Endothelial cell of umbilical vein (primary cell): ENCODE measurements at regions not wholly inside any gene's neighbourhood (a gene's known extent, or its start where the extent isn't known, plus 50 kb on each side); places are given as distances from the start of the nearest gene placed in this dataset.

ENCODE experiments used
- BruUV-seq: library from RNA; stranded (reverse); fragments of 400-500 nt; replicated peaks from 2 replicates; lab custom pipeline; 2021; lab: Mats Ljungman, UMichigan
- CTCF ChIA-PET: fragments of 300-600, 350-600 bp; sonication (Branson Sonifier 250); formaldehyde crosslinking; loops from one replicate; lab custom pipeline; 2021; ENCODE audit warnings: antibody characterized with exemption, inconsistent platforms; lab: Charles Lee
- POLR2A ChIA-PET: fragments of 300-600, 350-600 bp; sonication (Branson Sonifier 250); formaldehyde crosslinking; loops from one replicate; lab custom pipeline; 2021; ENCODE audit warnings: antibody characterized with exemption, inconsistent platforms; lab: Charles Lee
- DNase-seq: peaks from one replicate; pipeline ENCODE4 v3.0.0-alpha.2; 2011; ENCODE audit warnings: low read depth, low spot score
- FAIRE-seq: peaks from 2 replicates; lab custom pipeline; 2011; peaks lifted over from hg19 to GRCh38; lab: Jason Lieb, UNC
- H2AFZ ChIP-seq: 2 replicates; pipeline ENCODE4 v1.6.0; 2012; ENCODE audit warnings: low read depth, low read length, control low read depth, inconsistent platforms
- H3K27ac ChIP-seq: 2 replicates; pipeline ENCODE4 v1.5.1; 2011; ENCODE audit warnings: low read depth, mild to moderate bottlenecking, control low read depth, low read length, moderate library complexity; ENCODE audit not compliant: insufficient read depth
- H3K27me3 ChIP-seq, 2 experiments: 2 replicates each; pipeline versions ENCODE4 v1.6.0 to v1.6.1; 2011; ENCODE audit warnings: low read length in 2 of 2, mixed read lengths in 1 of 2; ENCODE audit not compliant: control insufficient read depth in 2 of 2, insufficient read depth in 2 of 2
- H3K36me3 ChIP-seq, 2 experiments: 2 replicates in 1 of 2; 3 replicates in 1 of 2; pipeline ENCODE4 v1.5.1; 2011; ENCODE audit warnings: low read length in 2 of 2, mild to moderate bottlenecking in 1 of 2, moderate library complexity in 1 of 2; ENCODE audit not compliant: control insufficient read depth in 2 of 2, insufficient read depth in 2 of 2; ENCODE audit errors: extremely low read depth in 1 of 2
- H3K4me1 ChIP-seq: 3 replicates; pipeline ENCODE4 v1.5.1; 2011; ENCODE audit warnings: mild to moderate bottlenecking, low read length; ENCODE audit not compliant: control insufficient read depth, insufficient read depth; ENCODE audit errors: extremely low read depth
- H3K4me2 ChIP-seq: 2 replicates; pipeline ENCODE4 v1.6.1; 2011; ENCODE audit warnings: low read length, control low read depth, mixed read lengths; ENCODE audit not compliant: insufficient read depth
- H3K4me3 ChIP-seq, 3 experiments: fragments of 200-600 bp in 1 of 3; sonication (generic), shearing (Covaris generic) in 1 of 3; replicated peaks in 1 of 3; 2 replicates each; pipeline ENCODE4 v1.5.1; 2011 to 2016; ENCODE audit warnings: control low read depth in 3 of 3, low read length in 3 of 3, mild to moderate bottlenecking in 2 of 3, inconsistent platforms in 1 of 3, low read depth in 1 of 3, moderate library complexity in 1 of 3; ENCODE audit not compliant: insufficient read depth in 1 of 3
- H3K79me2 ChIP-seq: 2 replicates; pipeline ENCODE4 v1.6.0; 2012; ENCODE audit warnings: low read length, inconsistent platforms; ENCODE audit not compliant: control insufficient read depth, insufficient read depth
- H3K9ac ChIP-seq: replicated peaks from 2 replicates; pipeline ENCODE3; 2011; ENCODE audit warnings: low read length, control low read depth; ENCODE audit not compliant: insufficient read depth; ENCODE audit errors: extremely low read depth
- H3K9me1 ChIP-seq: replicated peaks from 3 replicates; pipeline ENCODE4 v1.6.0; 2011; ENCODE audit warnings: mild to moderate bottlenecking, low read length; ENCODE audit not compliant: control insufficient read depth, insufficient read depth; ENCODE audit errors: extremely low read depth
- H3K9me3 ChIP-seq: replicated peaks from 2 replicates; pipeline ENCODE4 v1.5.1; 2012; ENCODE audit warnings: low read length, inconsistent platforms; ENCODE audit not compliant: control insufficient read depth, insufficient read depth
- H4K20me1 ChIP-seq: replicated peaks from 2 replicates; pipeline ENCODE3; 2011; ENCODE audit warnings: mild to moderate bottlenecking, low read length; ENCODE audit not compliant: control insufficient read depth, insufficient read depth; ENCODE audit errors: extremely low read depth
- EZH2 ChIP-seq: IDR thresholded peaks from 2 replicates; pipeline ENCODE4 v1.6.1; 2012; ENCODE audit warnings: borderline replicate concordance, low read depth, mild to moderate bottlenecking, moderate library complexity, low read length, inconsistent platforms; ENCODE audit not compliant: severe bottlenecking
- FOS ChIP-seq: IDR thresholded peaks from 2 replicates; pipeline ENCODE4 v1.6.1; 2011; ENCODE audit warnings: mild to moderate bottlenecking, low read length, moderate library complexity, borderline replicate concordance; ENCODE audit not compliant: insufficient read depth
- GATA2 ChIP-seq: IDR thresholded peaks from 2 replicates; pipeline ENCODE4 v1.7.0; 2011; ENCODE audit warnings: low read depth, mild to moderate bottlenecking, moderate library complexity, mixed read lengths, low read length; ENCODE audit not compliant: insufficient read length, insufficient read depth
- JUN ChIP-seq: IDR thresholded peaks from 2 replicates; pipeline ENCODE4 v1.6.1; 2011; ENCODE audit warnings: borderline replicate concordance, low read depth; ENCODE audit not compliant: insufficient read length, insufficient read depth
- MYC ChIP-seq: IDR thresholded peaks from one replicate; pipeline ENCODE4 v1.6.1; 2011; ENCODE audit warnings: mild to moderate bottlenecking, low read depth, low read length
- POLR2A ChIP-seq: IDR thresholded peaks from 2 replicates; pipeline ENCODE4 v1.6.1; 2012; ENCODE audit warnings: low read depth, mild to moderate bottlenecking, control low read depth, low read length
- POLR2AphosphoS5 ChIP-seq: IDR thresholded peaks from 2 replicates; pipeline ENCODE4 v1.6.1; 2012; ENCODE audit warnings: low read depth, mild to moderate bottlenecking, control low read depth, low read length, moderate library complexity; ENCODE audit not compliant: insufficient read depth
- dilution Hi-C: fragments of 300-500 bp; cut with MboI; formaldehyde crosslinking; loops from one replicate; pipeline ENCODE4 v1.15.0; 2019; ENCODE audit warnings: low sequenced_read_pairs; ENCODE audit not compliant: extremely low pct_ligation_motif_present
- intact Hi-C: fragments of 100-400 bp; cut with micrococcal nuclease; formaldehyde crosslinking; loops from one replicate; pipeline ENCODE4 v1.10.0; 2022
- TF ChIP-seq, protein P1 (sequence below): IDR thresholded peaks from 2 replicates; pipeline ENCODE4 v1.6.1; 2011; ENCODE audit not compliant: insufficient read depth, insufficient read length
- TF ChIP-seq, protein P2 (sequence below), 2 donors: IDR thresholded peaks; 1 replicate in 1 of 2; 2 replicates in 1 of 2; pipeline ENCODE4 v1.5.1; 2011; ENCODE audit warnings: low read length in 2 of 2, mild to moderate bottlenecking in 2 of 2, moderate library complexity in 2 of 2, control low read depth in 1 of 2, inconsistent platforms in 1 of 2, low read depth in 1 of 2; ENCODE audit not compliant: insufficient read depth in 1 of 2; ENCODE audit errors: extremely low read depth in 1 of 2

DNA sequence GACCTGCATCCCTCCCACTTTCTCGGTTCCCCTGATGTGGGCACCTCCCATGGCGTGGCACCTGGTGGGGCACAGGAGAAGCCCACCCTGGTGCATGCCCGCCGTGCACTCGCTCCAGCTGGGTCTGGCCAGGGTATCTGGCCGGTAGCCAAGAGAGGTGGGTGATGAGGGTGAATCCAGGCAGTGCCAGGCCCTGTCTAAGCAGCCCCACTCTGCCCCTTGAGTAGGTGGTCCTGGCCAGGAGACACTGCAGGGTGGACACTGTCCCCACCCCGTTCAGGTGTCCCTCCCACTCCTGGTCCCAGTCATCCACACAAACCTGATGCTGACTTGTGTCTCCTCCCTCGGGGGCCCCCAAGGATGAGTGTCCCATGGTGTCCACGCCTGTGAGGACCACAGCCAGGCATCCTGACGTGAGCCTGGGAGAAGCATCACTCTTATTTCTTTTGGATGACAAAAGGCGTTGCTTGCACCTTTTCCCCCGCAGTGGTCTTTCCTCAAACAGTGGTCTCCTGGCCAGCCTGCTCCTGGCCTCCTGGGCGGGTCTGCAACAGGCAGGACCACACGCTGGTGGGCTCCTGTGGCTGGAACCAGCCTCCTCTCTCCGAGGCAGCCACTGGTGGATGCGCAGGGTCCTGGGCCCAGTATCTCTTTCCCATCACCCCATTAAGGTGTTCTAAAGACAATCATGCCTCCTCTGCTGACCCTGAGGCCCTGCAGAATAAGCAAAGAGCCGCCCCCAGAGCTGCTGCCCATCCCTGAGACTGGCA, 922.3 kb downstream of the BRD1 start:
- BruUV-seq, result no TSS peak
- Histone ChIP-seq H3K9me1 (no peaks in the 10 kb centered on the region), H4K20me1 (no peaks in the 10 kb centered on the region), H3K9ac (no peak overlapping the region), H3K4me2 (no peak overlapping the region), H3K4me3 (no peak overlapping the region), H3K9me3 (peaks cover 3% of the 10 kb centered on the region), H2AFZ (no peak overlapping the region), H3K4me1 (no peaks in the 10 kb centered on the region), H3K27ac (no peak overlapping the region), H3K36me3 (no peaks in the 10 kb centered on the region), H3K79me2 (no peaks in the 10 kb centered on the region), H3K27me3 (no peaks in the 10 kb centered on the region)
- POLR2A ChIA-PET, result no interaction called here
- dilution Hi-C loops, result no loop called here
- FAIRE-seq (no peak), DNase-seq (no peak)
- TF ChIP-seq GATA2, result no peak
- no peak for TF ChIP-seq JUN
- TF ChIP-seq, protein P1, sequence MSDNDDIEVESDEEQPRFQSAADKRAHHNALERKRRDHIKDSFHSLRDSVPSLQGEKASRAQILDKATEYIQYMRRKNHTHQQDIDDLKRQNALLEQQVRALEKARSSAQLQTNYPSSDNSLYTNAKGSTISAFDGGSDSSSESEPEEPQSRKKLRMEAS, result no peak
- no peak for TF ChIP-seq POLR2A
- TF ChIP-seq EZH2, result no peak
- no peak for TF ChIP-seq MYC
- intact Hi-C loops, result no loop called here
- CTCF ChIA-PET, result no interaction called here

DNA sequence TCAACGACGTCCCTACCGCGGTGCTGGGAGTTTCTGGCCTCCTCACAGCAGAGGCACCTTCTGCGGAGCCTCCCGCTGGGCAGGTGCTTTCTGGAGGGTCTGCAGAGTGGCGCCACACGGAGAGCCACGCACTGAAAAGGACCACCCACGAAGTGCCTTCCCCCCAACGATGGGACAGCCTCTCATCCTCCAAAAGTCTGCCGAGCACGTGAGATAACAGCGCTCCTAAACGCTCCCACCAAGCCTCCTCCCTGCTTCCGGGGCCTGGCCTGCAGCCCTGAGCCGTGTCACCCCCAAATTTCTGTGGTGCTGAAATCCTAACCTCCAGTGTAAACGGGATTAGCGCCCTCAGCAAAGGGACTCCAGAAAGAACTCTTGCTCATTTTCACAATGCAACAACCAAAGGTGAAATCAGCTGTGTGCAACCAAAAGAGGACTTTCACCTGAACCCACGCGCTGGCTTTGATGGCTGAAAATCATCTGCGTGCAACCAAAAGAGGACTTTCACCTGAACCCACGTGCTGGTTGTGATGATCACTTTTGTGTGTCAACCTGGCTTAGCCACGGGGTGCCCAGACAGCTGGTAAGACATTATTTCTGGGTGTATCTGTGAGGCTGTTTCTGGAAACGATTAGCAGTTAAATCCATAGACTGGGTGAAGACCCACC, 924.6 kb downstream of the BRD1 start:
- dilution Hi-C loops, result no loop called here
- Histone ChIP-seq H3K36me3 (no peaks in the 10 kb centered on the region), H2AFZ (no peak overlapping the region), H3K79me2 (no peaks in the 10 kb centered on the region), H3K27me3 (no peaks in the 10 kb centered on the region), H4K20me1 (no peaks in the 10 kb centered on the region), H3K9me1 (no peaks in the 10 kb centered on the region), H3K9me3 (peaks cover 3% of the 10 kb centered on the region), H3K9ac (no peak overlapping the region), H3K4me1 (no peaks in the 10 kb centered on the region), H3K27ac (no peak overlapping the region), H3K4me3 (no peak overlapping the region), H3K4me2 (no peak overlapping the region)
- intact Hi-C loops, result no loop called here
- FAIRE-seq, result no peak
- TF ChIP-seq EZH2 (no peak), GATA2 (no peak), MYC (no peak), POLR2A (no peak), JUN (no peak), POLR2AphosphoS5 (no peak), FOS (no peak)
- TF ChIP-seq, protein P2, sequence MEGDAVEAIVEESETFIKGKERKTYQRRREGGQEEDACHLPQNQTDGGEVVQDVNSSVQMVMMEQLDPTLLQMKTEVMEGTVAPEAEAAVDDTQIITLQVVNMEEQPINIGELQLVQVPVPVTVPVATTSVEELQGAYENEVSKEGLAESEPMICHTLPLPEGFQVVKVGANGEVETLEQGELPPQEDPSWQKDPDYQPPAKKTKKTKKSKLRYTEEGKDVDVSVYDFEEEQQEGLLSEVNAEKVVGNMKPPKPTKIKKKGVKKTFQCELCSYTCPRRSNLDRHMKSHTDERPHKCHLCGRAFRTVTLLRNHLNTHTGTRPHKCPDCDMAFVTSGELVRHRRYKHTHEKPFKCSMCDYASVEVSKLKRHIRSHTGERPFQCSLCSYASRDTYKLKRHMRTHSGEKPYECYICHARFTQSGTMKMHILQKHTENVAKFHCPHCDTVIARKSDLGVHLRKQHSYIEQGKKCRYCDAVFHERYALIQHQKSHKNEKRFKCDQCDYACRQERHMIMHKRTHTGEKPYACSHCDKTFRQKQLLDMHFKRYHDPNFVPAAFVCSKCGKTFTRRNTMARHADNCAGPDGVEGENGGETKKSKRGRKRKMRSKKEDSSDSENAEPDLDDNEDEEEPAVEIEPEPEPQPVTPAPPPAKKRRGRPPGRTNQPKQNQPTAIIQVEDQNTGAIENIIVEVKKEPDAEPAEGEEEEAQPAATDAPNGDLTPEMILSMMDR (IDR thresholded peaks at IDR 0.05; ENCODE audit: extremely low read depth in 1 of 2, insufficient read depth in 1 of 2, low read depth in 1 of 2, low read length in 2 of 2), result no peak
- TF ChIP-seq, protein P1, result no peak
- no TSS peak for BruUV-seq
- ChIA-PET CTCF (no interaction called here), POLR2A (no interaction called here)
- DNase-seq, result no peak
